ENCODE measurements at regions not wholly inside any gene's neighbourhood (a gene's known extent, or its start where the extent isn't known, plus 50 kb on each side); places are given as distances from the start of the nearest gene placed in this dataset.

DNA sequence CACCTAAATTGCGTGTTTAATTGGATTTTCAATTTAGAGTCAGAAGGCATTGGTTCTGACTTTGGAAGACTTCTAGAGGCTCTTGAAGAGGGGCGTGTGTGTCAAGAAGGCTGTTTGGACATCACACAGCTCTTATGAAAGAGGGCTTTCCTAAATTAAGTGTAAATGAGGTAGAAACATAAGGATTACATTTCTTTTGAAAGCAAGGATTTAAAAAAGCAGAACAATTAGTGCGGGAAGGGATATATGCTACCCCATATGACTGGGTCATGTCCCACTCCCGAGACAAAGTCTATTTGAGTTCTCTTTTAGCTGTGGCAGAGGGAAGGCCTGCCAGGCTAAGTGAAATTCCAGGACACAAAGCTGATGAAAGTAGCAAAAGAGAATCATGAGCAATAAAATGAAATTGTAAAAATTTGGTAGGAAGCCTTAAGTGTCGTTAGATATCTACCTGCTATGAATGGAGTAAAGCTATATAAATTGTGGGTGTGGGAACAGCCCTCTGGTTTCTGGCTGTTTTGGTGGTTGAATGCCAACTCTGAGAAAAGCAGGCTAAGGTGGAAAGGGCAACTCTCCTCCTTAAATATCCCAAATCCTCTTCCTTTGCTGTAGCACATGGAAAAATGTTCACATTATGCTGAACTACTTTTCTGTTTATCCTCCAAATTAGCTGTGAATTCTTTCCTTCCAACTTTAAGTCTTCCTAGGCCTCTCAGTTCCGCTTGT, 100.6 kb upstream of the TSC22D2 start:
- TF ChIP-seq, protein P1, sequence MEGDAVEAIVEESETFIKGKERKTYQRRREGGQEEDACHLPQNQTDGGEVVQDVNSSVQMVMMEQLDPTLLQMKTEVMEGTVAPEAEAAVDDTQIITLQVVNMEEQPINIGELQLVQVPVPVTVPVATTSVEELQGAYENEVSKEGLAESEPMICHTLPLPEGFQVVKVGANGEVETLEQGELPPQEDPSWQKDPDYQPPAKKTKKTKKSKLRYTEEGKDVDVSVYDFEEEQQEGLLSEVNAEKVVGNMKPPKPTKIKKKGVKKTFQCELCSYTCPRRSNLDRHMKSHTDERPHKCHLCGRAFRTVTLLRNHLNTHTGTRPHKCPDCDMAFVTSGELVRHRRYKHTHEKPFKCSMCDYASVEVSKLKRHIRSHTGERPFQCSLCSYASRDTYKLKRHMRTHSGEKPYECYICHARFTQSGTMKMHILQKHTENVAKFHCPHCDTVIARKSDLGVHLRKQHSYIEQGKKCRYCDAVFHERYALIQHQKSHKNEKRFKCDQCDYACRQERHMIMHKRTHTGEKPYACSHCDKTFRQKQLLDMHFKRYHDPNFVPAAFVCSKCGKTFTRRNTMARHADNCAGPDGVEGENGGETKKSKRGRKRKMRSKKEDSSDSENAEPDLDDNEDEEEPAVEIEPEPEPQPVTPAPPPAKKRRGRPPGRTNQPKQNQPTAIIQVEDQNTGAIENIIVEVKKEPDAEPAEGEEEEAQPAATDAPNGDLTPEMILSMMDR (IDR thresholded peaks at IDR 0.05; ENCODE audit: insufficient read depth in 1 of 2, low read depth in 1 of 2, low read length in 1 of 2, severe bottlenecking in 1 of 2, unreplicated experiment in 1 of 2) = no peak
- BruUV-seq (replicated peaks) = no TSS peak
- ChIA-PET POLR2A (no interaction called here), CTCF (no interaction called here)
- no peaks in the 10 kb centered on the region for H3K9me3 ChIP-seq
- H3K36me3 ChIP-seq (ENCODE audit: control insufficient read depth, insufficient read depth, low read length) = no peaks in the 10 kb centered on the region
- H3K36me3 Mint-ChIP-seq (ENCODE audit: insufficient read depth, unreplicated experiment) = no peaks in the 10 kb centered on the region
- intact Hi-C loops (cut with micrococcal nuclease; ENCODE audit: unreplicated experiment) = no loop called here
- no peaks in the 10 kb centered on the region for H3K9me3 Mint-ChIP-seq (ENCODE audit: unreplicated experiment)
- peaks cover 10% of the 10 kb centered on the region for H3K4me1 Mint-ChIP-seq (ENCODE audit: low read depth, unreplicated experiment)
- H3K4me3 Mint-ChIP-seq (ENCODE audit: unreplicated experiment) = no peak overlapping the region
- DNase-seq = no peak
- H3K27me3 Mint-ChIP-seq (ENCODE audit: insufficient read depth, unreplicated experiment) = no peaks in the 10 kb centered on the region
- H3K4me1 ChIP-seq = peaks cover 12% of the 10 kb centered on the region; the same call in 1 of the 2 replicates
- no peaks in the 10 kb centered on the region for H3K27me3 ChIP-seq (replicated peaks; ENCODE audit: control insufficient read depth, insufficient read depth, low read length)
- H3K27ac Mint-ChIP-seq (ENCODE audit: unreplicated experiment) = no peak overlapping the region
- no peak overlapping the region for H3K4me3 ChIP-seq (ENCODE audit: low read depth, low read length)

DNA sequence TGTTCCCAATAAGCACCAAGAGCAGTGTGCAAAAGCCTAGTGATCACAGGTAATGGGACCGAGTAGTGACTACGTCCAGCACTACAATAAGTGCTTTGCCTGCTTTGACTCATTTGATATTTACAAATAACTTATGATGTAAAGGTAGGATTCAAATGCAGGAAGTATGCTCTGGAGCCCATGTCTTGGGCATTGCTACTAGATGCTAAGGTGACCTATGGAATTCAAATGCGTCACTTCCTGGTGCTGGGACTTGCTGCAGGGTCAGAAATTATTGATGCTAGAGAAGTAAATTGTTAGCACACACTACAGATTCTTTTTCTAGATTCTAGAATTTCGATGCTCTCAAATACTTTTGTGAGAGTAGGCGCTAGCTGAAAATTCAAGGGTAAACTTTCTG, 101.2 kb upstream of the TSC22D2 start:
- DNase-seq = no peak
- H3K36me3 Mint-ChIP-seq (ENCODE audit: insufficient read depth, unreplicated experiment) = no peaks in the 10 kb centered on the region
- Histone ChIP-seq H3K4me1 (peaks cover 12% of the 10 kb centered on the region; the same call in 1 of the 2 replicates), H3K36me3 (ENCODE audit: control insufficient read depth, insufficient read depth, low read length) (no peaks in the 10 kb centered on the region), H3K4me3 (ENCODE audit: low read depth, low read length) (no peak overlapping the region), H3K27me3 (replicated peaks; ENCODE audit: control insufficient read depth, insufficient read depth, low read length) (no peaks in the 10 kb centered on the region), H3K9me3 (no peaks in the 10 kb centered on the region)
- H3K27ac Mint-ChIP-seq (ENCODE audit: unreplicated experiment) = no peak overlapping the region
- ChIA-PET POLR2A (no interaction called here), CTCF (no interaction called here)
- no TSS peak for BruUV-seq (replicated peaks)
- H3K9me3 Mint-ChIP-seq (ENCODE audit: unreplicated experiment) = no peaks in the 10 kb centered on the region
- peaks cover 10% of the 10 kb centered on the region for H3K4me1 Mint-ChIP-seq (ENCODE audit: low read depth, unreplicated experiment)
- TF ChIP-seq, protein P1 (IDR thresholded peaks at IDR 0.05; ENCODE audit: insufficient read depth in 1 of 2, low read depth in 1 of 2, low read length in 1 of 2, severe bottlenecking in 1 of 2, unreplicated experiment in 1 of 2) = no peak
- H3K4me3 Mint-ChIP-seq (ENCODE audit: unreplicated experiment) = no peak overlapping the region
- intact Hi-C loops (cut with micrococcal nuclease; ENCODE audit: unreplicated experiment) = no loop called here
- no peaks in the 10 kb centered on the region for H3K27me3 Mint-ChIP-seq (ENCODE audit: insufficient read depth, unreplicated experiment)

DNA sequence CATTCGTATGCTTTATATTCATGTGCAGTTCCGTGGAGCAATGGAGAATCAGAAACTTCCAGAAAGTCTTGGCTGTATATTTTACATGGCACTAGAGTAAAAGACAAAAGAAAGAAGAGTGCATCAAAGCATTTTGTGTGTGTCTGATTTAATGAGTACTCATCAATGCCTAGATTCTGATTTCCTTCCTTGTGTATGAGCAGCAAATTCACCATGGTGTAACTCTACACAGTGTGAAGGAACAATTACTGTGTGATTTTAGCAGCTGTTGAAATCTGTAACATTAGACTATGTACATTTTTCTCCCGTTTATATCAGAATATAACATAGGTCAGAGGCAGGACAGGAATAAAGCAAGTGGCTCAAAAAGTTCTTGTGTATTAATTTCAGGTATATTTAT, 102.0 kb upstream of the TSC22D2 start:
- Mint-ChIP-seq H3K4me3 (ENCODE audit: unreplicated experiment) (no peak overlapping the region), H3K9me3 (ENCODE audit: unreplicated experiment) (no peaks in the 10 kb centered on the region), H3K36me3 (ENCODE audit: insufficient read depth, unreplicated experiment) (no peaks in the 10 kb centered on the region), H3K27ac (ENCODE audit: unreplicated experiment) (no peak overlapping the region), H3K4me1 (ENCODE audit: low read depth, unreplicated experiment) (peaks cover 12% of the 10 kb centered on the region), H3K27me3 (ENCODE audit: insufficient read depth, unreplicated experiment) (no peaks in the 10 kb centered on the region)
- Histone ChIP-seq H3K9me3 (no peaks in the 10 kb centered on the region), H3K27me3 (replicated peaks; ENCODE audit: control insufficient read depth, insufficient read depth, low read length) (no peaks in the 10 kb centered on the region), H3K4me3 (ENCODE audit: low read depth, low read length) (no peak overlapping the region), H3K4me1 (peaks cover 12% of the 10 kb centered on the region; the same call in 1 of the 2 replicates), H3K36me3 (ENCODE audit: control insufficient read depth, insufficient read depth, low read length) (no peaks in the 10 kb centered on the region)
- ChIA-PET CTCF (no interaction called here), POLR2A (no interaction called here)
- intact Hi-C loops (cut with micrococcal nuclease; ENCODE audit: unreplicated experiment) = no loop called here
- no peak for DNase-seq
- no TSS peak for BruUV-seq (replicated peaks)
- TF ChIP-seq, protein P1 (IDR thresholded peaks at IDR 0.05; ENCODE audit: insufficient read depth in 1 of 2, low read depth in 1 of 2, low read length in 1 of 2, severe bottlenecking in 1 of 2, unreplicated experiment in 1 of 2) = no peak
